ENCODE measurements at regions not wholly inside any gene's neighbourhood (a gene's known extent, or its start where the extent isn't known, plus 50 kb on each side); places are given as distances from the start of the nearest gene placed in this dataset.

GRCh38 chr7:114755856-114756255, 166.0 kb upstream of the MDFIC start:
- intact Hi-C loops (cut with micrococcal nuclease) = no loop called here

GRCh38 chr7:114758661-114759227, 163.2 kb upstream of the MDFIC start:
- intact Hi-C loops (cut with micrococcal nuclease) = no loop called here

- intact Hi-C loops (cut with micrococcal nuclease) = no loop called here
Measured at GRCh38 chr7:114759347-114760062, 162.4 kb upstream of the MDFIC start.

- intact Hi-C loops (cut with micrococcal nuclease) = no loop called here
Measured at GRCh38 chr7:114760477-114760876, 161.4 kb upstream of the MDFIC start.

GRCh38 chr7:114761973-114762372, 159.9 kb upstream of the MDFIC start:
- intact Hi-C loops (cut with micrococcal nuclease) = no loop called here

GRCh38 chr7:114765331-114766040, 156.4 kb upstream of the MDFIC start:
- intact Hi-C loops (cut with micrococcal nuclease) = no loop called here

- intact Hi-C loops (cut with micrococcal nuclease) = no loop called here
Measured at GRCh38 chr7:114766041-114766356, 155.9 kb upstream of the MDFIC start.

GRCh38 chr7:114777288-114777687, 144.6 kb upstream of the MDFIC start:
- intact Hi-C loops (cut with micrococcal nuclease) = no loop called here

GRCh38 chr7:114783508-114783907, 138.4 kb upstream of the MDFIC start:
- intact Hi-C loops (cut with micrococcal nuclease) = no loop called here

GRCh38 chr7:114784177-114784576, 137.7 kb upstream of the MDFIC start:
- intact Hi-C loops (cut with micrococcal nuclease) = no loop called here

GRCh38 chr7:114784746-114785145, 137.1 kb upstream of the MDFIC start:
- intact Hi-C loops (cut with micrococcal nuclease) = no loop called here

GRCh38 chr7:114785496-114785895, 136.4 kb upstream of the MDFIC start:
- intact Hi-C loops (cut with micrococcal nuclease) = no loop called here

- intact Hi-C loops (cut with micrococcal nuclease) = no loop called here
Measured at GRCh38 chr7:114786455-114786854, 135.4 kb upstream of the MDFIC start.

GRCh38 chr7:114787556-114787955, 134.3 kb upstream of the MDFIC start:
- intact Hi-C loops (cut with micrococcal nuclease) = no loop called here

GRCh38 chr7:114788706-114789105, 133.2 kb upstream of the MDFIC start:
- intact Hi-C loops (cut with micrococcal nuclease) = no loop called here

- intact Hi-C loops (cut with micrococcal nuclease) = no loop called here
Measured at GRCh38 chr7:114789161-114789560, 132.7 kb upstream of the MDFIC start.

- intact Hi-C loops (cut with micrococcal nuclease) = no loop called here
Measured at GRCh38 chr7:114789871-114790311, 132.0 kb upstream of the MDFIC start.

- intact Hi-C loops (cut with micrococcal nuclease) = no loop called here
Measured at GRCh38 chr7:114790521-114790920, 131.4 kb upstream of the MDFIC start.

- intact Hi-C loops (cut with micrococcal nuclease) = no loop called here
Measured at GRCh38 chr7:114791771-114792170, 130.1 kb upstream of the MDFIC start.

- intact Hi-C loops (cut with micrococcal nuclease) = no loop called here
Measured at GRCh38 chr7:114793155-114793845, 128.6 kb upstream of the MDFIC start.

GRCh38 chr7:114795475-114795874, 126.4 kb upstream of the MDFIC start:
- intact Hi-C loops (cut with micrococcal nuclease) = no loop called here

- intact Hi-C loops (cut with micrococcal nuclease) = loop anchor here (2.0 kb wide), 1 partner anchor 33 kb away; no protein-coding TSS in a partner anchor
Measured at GRCh38 chr7:114799628-114800028, 122.3 kb upstream of the MDFIC start.
